Trophoblast cell (in vitro differentiated cells and primary cell): ENCODE measurements at regions not wholly inside any gene's neighbourhood (a gene's known extent, or its start where the extent isn't known, plus 50 kb on each side); places are given as distances from the start of the nearest gene placed in this dataset.

Source experiments
- DNase-seq, 2 donors: peaks; one replicate each; pipeline ENCODE4 v3.0.0-alpha.2; 2016
- H2AFZ ChIP-seq: 2 replicates; pipeline ENCODE4 v1.6.1; 2013; ENCODE audit warnings: low read length, moderate library complexity, mild to moderate bottlenecking; ENCODE audit not compliant: insufficient read depth, poor library complexity
- H2AK5ac ChIP-seq: 2 replicates; pipeline ENCODE4 v1.6.1; 2013; ENCODE audit warnings: mild to moderate bottlenecking, low read length
- H2BK120ac ChIP-seq: 2 replicates; pipeline ENCODE4 v1.6.1; 2013; ENCODE audit warnings: low read length, mild to moderate bottlenecking, moderate library complexity; ENCODE audit not compliant: insufficient read depth, poor library complexity
- H2BK12ac ChIP-seq: 2 replicates; pipeline ENCODE4 v1.6.1; 2013; ENCODE audit warnings: mild to moderate bottlenecking, low read length, moderate library complexity
- H2BK5ac ChIP-seq: 2 replicates; pipeline ENCODE4 v1.6.1; 2013; ENCODE audit warnings: low read length, low read depth, moderate library complexity, mild to moderate bottlenecking; ENCODE audit not compliant: poor library complexity
- H3K14ac ChIP-seq: 2 replicates; pipeline ENCODE4 v1.6.1; 2013; ENCODE audit warnings: mild to moderate bottlenecking, low read length
- H3K18ac ChIP-seq: 2 replicates; pipeline ENCODE4 v1.6.1; 2013; ENCODE audit warnings: mild to moderate bottlenecking, low read length
- H3K23ac ChIP-seq: 2 replicates; pipeline ENCODE4 v1.6.1; 2013; ENCODE audit warnings: low read length
- H3K27ac ChIP-seq: 2 replicates; pipeline ENCODE4 v1.5.1; 2013; ENCODE audit warnings: low read depth, mild to moderate bottlenecking, inconsistent platforms, low read length, moderate library complexity
- H3K27me3 ChIP-seq: 2 replicates; pipeline ENCODE4 v1.6.1; 2013; ENCODE audit warnings: inconsistent platforms, mild to moderate bottlenecking, low read length, moderate library complexity; ENCODE audit not compliant: insufficient read depth
- H3K36me3 ChIP-seq, 2 experiments: 1 replicate in 1 of 2; 2 replicates in 1 of 2; pipeline ENCODE4 v1.6.1; 2013; ENCODE audit warnings: low read length in 2 of 2, mild to moderate bottlenecking in 2 of 2, moderate library complexity in 1 of 2; ENCODE audit not compliant: insufficient read depth in 2 of 2, control insufficient read depth in 1 of 2
- H3K4ac ChIP-seq: 2 replicates; pipeline ENCODE4 v1.6.1; 2013; ENCODE audit warnings: low read depth, mild to moderate bottlenecking, low read length, moderate library complexity
- H3K4me1 ChIP-seq, 2 experiments: 1 replicate in 1 of 2; 2 replicates in 1 of 2; pipeline ENCODE4 v1.6.1; 2013; ENCODE audit warnings: low read length in 2 of 2, mild to moderate bottlenecking in 2 of 2, moderate library complexity in 1 of 2; ENCODE audit not compliant: insufficient read depth in 2 of 2, control insufficient read depth in 1 of 2
- H3K4me2 ChIP-seq: 2 replicates; pipeline ENCODE4 v1.6.1; 2013; ENCODE audit warnings: inconsistent platforms, mild to moderate bottlenecking, low read length, moderate library complexity
- H3K4me3 ChIP-seq: 2 replicates; pipeline ENCODE4 v1.5.1; 2013; ENCODE audit warnings: mild to moderate bottlenecking, low read depth, low read length, inconsistent platforms
- H3K79me1 ChIP-seq: one replicate; pipeline ENCODE4 v1.6.1; 2013; ENCODE audit warnings: low read length
- H3K79me2 ChIP-seq: 2 replicates; pipeline ENCODE4 v1.6.1; 2013; ENCODE audit warnings: low read length, mild to moderate bottlenecking; ENCODE audit not compliant: control insufficient read depth, insufficient read depth, poor library complexity
- H3K9ac ChIP-seq: 2 replicates; pipeline ENCODE4 v1.6.1; 2013; ENCODE audit warnings: mild to moderate bottlenecking, low read length
- H3K9me3 ChIP-seq: 2 replicates; pipeline ENCODE4 v1.6.1; 2013; ENCODE audit warnings: low read depth, mild to moderate bottlenecking, control low read depth, inconsistent platforms, low read length; ENCODE audit not compliant: insufficient read depth
- H4K12ac ChIP-seq: 2 replicates; pipeline ENCODE4 v1.6.1; 2013; ENCODE audit warnings: low read depth, mild to moderate bottlenecking, low read length, moderate library complexity
- H4K8ac ChIP-seq: 2 replicates; pipeline ENCODE4 v1.6.1; 2013; ENCODE audit warnings: low read depth, mild to moderate bottlenecking, low read length, moderate library complexity
- H4K91ac ChIP-seq: one replicate; pipeline ENCODE4 v1.6.1; 2013; ENCODE audit warnings: low read depth, mild to moderate bottlenecking, low read length, moderate library complexity
- WGBS: extraction: QIAGEN DNeasy Blood & Tissue Kit; methylation state at CpG from one replicate; pipeline ENCODE4 v1.1.7; 2013; ENCODE audit warnings: missing lambda C conversion rate; ENCODE audit not compliant: insufficient read length, insufficient coverage; ENCODE audit errors: extremely low coverage; 5-methylcytosine and 5-hydroxymethylcytosine counted together

GRCh38 chr6:137745321-137745720 is 121.7 kb upstream of the TNFAIP3 start:
- Histone ChIP-seq H2AFZ (no peak overlapping the region), H3K27me3 (no peaks in the 10 kb centered on the region), H3K9me3 (no peaks in the 10 kb centered on the region), H3K4me1 (no peaks in the 10 kb centered on the region), H3K4me2 (no peak overlapping the region), H2BK5ac (no peak overlapping the region), H3K23ac (no peak overlapping the region), H2BK120ac (no peak overlapping the region), H3K79me2 (no peaks in the 10 kb centered on the region), H3K27ac (no peak overlapping the region), H2AK5ac (no peak overlapping the region), H3K4ac (no peak overlapping the region), H4K91ac (no peak overlapping the region), H3K18ac (no peak overlapping the region), H3K36me3 (no peaks in the 10 kb centered on the region), H4K8ac (no peak overlapping the region), H3K79me1 (no peaks in the 10 kb centered on the region), H2BK12ac (no peak overlapping the region), H3K14ac (no peak overlapping the region), H3K4me3 (no peak overlapping the region), H4K12ac (no peak overlapping the region), H3K9ac (no peak overlapping the region)
- DNase-seq = peak in 1 of 2 donors; percentile 48
- WGBS = no CpG with 5 or more reads among the region's 1 CpG

GRCh38 chr6:137746264-137746663 is 120.8 kb upstream of the TNFAIP3 start:
- Histone ChIP-seq H3K4me1 (no peaks in the 10 kb centered on the region), H3K4ac (no peak overlapping the region), H3K36me3 (no peaks in the 10 kb centered on the region), H3K14ac (no peak overlapping the region), H3K9me3 (no peaks in the 10 kb centered on the region), H3K4me2 (no peak overlapping the region), H3K23ac (no peak overlapping the region), H3K9ac (no peak overlapping the region), H3K27ac (no peak overlapping the region), H3K79me2 (no peaks in the 10 kb centered on the region), H2AFZ (no peak overlapping the region), H4K12ac (no peak overlapping the region), H3K18ac (no peak overlapping the region), H2BK120ac (no peak overlapping the region), H2AK5ac (no peak overlapping the region), H4K91ac (no peak overlapping the region), H3K27me3 (no peaks in the 10 kb centered on the region), H3K79me1 (no peaks in the 10 kb centered on the region), H3K4me3 (no peak overlapping the region), H2BK12ac (no peak overlapping the region), H4K8ac (no peak overlapping the region), H2BK5ac (no peak overlapping the region)
- DNase-seq = no peak
- no CpG with 5 or more reads among the region's 2 CpGs for WGBS

GRCh38 chr6:137749696-137750211 is 117.3 kb upstream of the TNFAIP3 start:
- Histone ChIP-seq H3K23ac (no peak overlapping the region), H3K4me2 (no peak overlapping the region), H2AFZ (no peak overlapping the region), H4K91ac (no peak overlapping the region), H3K18ac (no peak overlapping the region), H2BK12ac (no peak overlapping the region), H3K4ac (no peak overlapping the region), H2BK5ac (no peak overlapping the region), H3K27ac (no peak overlapping the region), H2AK5ac (no peak overlapping the region), H3K36me3 (no peaks in the 10 kb centered on the region), H3K14ac (no peak overlapping the region), H3K4me3 (no peak overlapping the region), H4K12ac (no peak overlapping the region), H4K8ac (no peak overlapping the region), H3K79me1 (no peaks in the 10 kb centered on the region), H3K79me2 (no peaks in the 10 kb centered on the region), H2BK120ac (no peak overlapping the region), H3K9me3 (no peaks in the 10 kb centered on the region), H3K9ac (no peak overlapping the region), H3K27me3 (no peaks in the 10 kb centered on the region), H3K4me1 (no peaks in the 10 kb centered on the region)
- no CpG with 5 or more reads among the region's 8 CpGs for WGBS
- peak; percentile 66 to 84 for DNase-seq

- Histone ChIP-seq H2BK120ac (no peak overlapping the region), H2BK5ac (no peak overlapping the region), H3K18ac (no peak overlapping the region), H2AFZ (no peak overlapping the region), H4K8ac (no peak overlapping the region), H3K27ac (no peak overlapping the region), H3K27me3 (no peaks in the 10 kb centered on the region), H4K91ac (no peak overlapping the region), H3K79me1 (no peaks in the 10 kb centered on the region), H3K14ac (no peak overlapping the region), H2AK5ac (no peak overlapping the region), H3K4me3 (no peak overlapping the region), H3K4me1 (no peaks in the 10 kb centered on the region), H2BK12ac (no peak overlapping the region), H3K4me2 (no peak overlapping the region), H3K9ac (no peak overlapping the region), H4K12ac (no peak overlapping the region), H3K79me2 (no peaks in the 10 kb centered on the region), H3K4ac (no peak overlapping the region), H3K36me3 (no peaks in the 10 kb centered on the region), H3K23ac (no peak overlapping the region), H3K9me3 (no peaks in the 10 kb centered on the region)
- WGBS = no CpG with 5 or more reads among the region's 5 CpGs
- DNase-seq = no peak
Observed at GRCh38 chr6:137750297-137750696, 116.8 kb upstream of the TNFAIP3 start.
